K562 (cell line): ENCODE measurements at regions not wholly inside any gene's neighbourhood (a gene's known extent, or its start where the extent isn't known, plus 50 kb on each side); places are given as distances from the start of the nearest gene placed in this dataset.
A peak's percentile ranks its signal among the peaks of the same experiment; 100 is the strongest.

Experiments
- ATAC-seq: fragments of 200-7000 bp; cut with Tn5 transposase; 3 replicates; pipeline ENCODE4 v1.9.1; 2020; ENCODE audit warnings: moderate library complexity
- BruUV-seq: library from RNA; stranded (reverse); fragments of 400-500 nt; replicated peaks from 2 replicates; lab custom pipeline; 2021; lab: Mats Ljungman, UMichigan
- CTCF ChIA-PET: fragments of 300-600 bp; formaldehyde crosslinking; extraction: SDS; loops from one replicate; lab custom pipeline; 2021; ENCODE audit warnings: low intra/inter-chr PET ratio; lab: Yijun Ruan, JAX
- POLR2A ChIA-PET: fragments of 300-600, 350-650 bp; sonication (Branson Sonifier 250); formaldehyde crosslinking; extraction: SDS; loops from one replicate; lab custom pipeline; 2021; ENCODE audit warnings: antibody characterized with exemption, inconsistent platforms; lab: Yijun Ruan, JAX
- DNase-seq, 4 experiments: peaks; one replicate each; pipeline versions ENCODE4 v3.0.0 to v3.0.0-alpha.2; 2011 to 2018; ENCODE audit warnings: low spot score in 3 of 4, mixed read lengths in 3 of 4; ENCODE audit errors: extremely low read depth in 1 of 4
- FAIRE-seq: peaks from 2 replicates; lab custom pipeline; 2011; peaks lifted over from hg19 to GRCh38; lab: Jason Lieb, UNC
- H2AFZ ChIP-seq: 2 replicates; pipeline ENCODE4 v1.6.0; 2011; ENCODE audit warnings: low read depth, low read length, control low read depth, inconsistent platforms
- H3K27ac ChIP-seq: fragments of 200-600 bp; 3 replicates; pipeline ENCODE4 v1.8.0; 2011; ENCODE audit warnings: low read depth, mild to moderate bottlenecking, control low read depth, inconsistent platforms, low read length, moderate library complexity, mixed read lengths; ENCODE audit errors: extremely low read depth
- H3K27me3 ChIP-seq, 2 experiments: fragments of 300-600 bp in 1 of 2; 2 replicates in 1 of 2; 3 replicates in 1 of 2; pipeline versions ENCODE4 v1.6.0 to v1.8.0; 2011; ENCODE audit warnings: inconsistent platforms in 2 of 2, low read length in 2 of 2, mild to moderate bottlenecking in 1 of 2, mixed read lengths in 1 of 2, moderate library complexity in 1 of 2; ENCODE audit not compliant: control insufficient read depth in 2 of 2, insufficient read depth in 2 of 2
- H3K36me3 ChIP-seq: fragments of 300-600 bp; 3 replicates; pipeline ENCODE4 v1.8.0; 2011; ENCODE audit warnings: mild to moderate bottlenecking, low read length, inconsistent platforms; ENCODE audit not compliant: control insufficient read depth, insufficient read depth
- H3K4me1 ChIP-seq, 2 experiments: fragments of 200-600 bp in 1 of 2; replicated peaks in 1 of 2; 2 replicates in 1 of 2; 3 replicates in 1 of 2; pipeline versions ENCODE4 v1.5.1 to v1.8.0; 2011; ENCODE audit warnings: inconsistent platforms in 2 of 2, low read length in 2 of 2, mild to moderate bottlenecking in 1 of 2, mixed read lengths in 1 of 2, moderate library complexity in 1 of 2; ENCODE audit not compliant: control insufficient read depth in 2 of 2, insufficient read depth in 2 of 2
- H3K4me2 ChIP-seq: 2 replicates; pipeline ENCODE4 v1.6.1; 2011; ENCODE audit warnings: low read length, control low read depth, inconsistent platforms, mixed read lengths; ENCODE audit not compliant: insufficient read depth
- H3K4me3 ChIP-seq: fragments of 200-600 bp; sonication (generic), shearing (Covaris generic); 2 replicates; pipeline ENCODE4 v1.5.1; 2016; ENCODE audit warnings: control low read depth, inconsistent platforms
- H3K79me2 ChIP-seq: fragments of 200-600 bp; 3 replicates; pipeline ENCODE4 v1.8.0; 2011; ENCODE audit warnings: low read length, inconsistent platforms; ENCODE audit not compliant: control insufficient read depth, insufficient read depth
- H3K9ac ChIP-seq, 2 experiments: 2 replicates each; pipeline versions ENCODE4 v1.6.0 to v1.6.1; 2011; ENCODE audit warnings: low read depth in 2 of 2, low read length in 2 of 2, control low read depth in 1 of 2, inconsistent platforms in 1 of 2, mild to moderate bottlenecking in 1 of 2, mixed read lengths in 1 of 2; ENCODE audit not compliant: insufficient read depth in 1 of 2
- H3K9me1 ChIP-seq: one replicate; pipeline ENCODE4 v1.6.0; 2011; ENCODE audit warnings: inconsistent platforms, mild to moderate bottlenecking, low read length, moderate library complexity; ENCODE audit not compliant: control insufficient read depth, insufficient read depth
- H3K9me3 ChIP-seq: replicated peaks from 2 replicates; pipeline ENCODE4 v1.5.1; 2011; ENCODE audit warnings: low read depth, low read length, inconsistent platforms; ENCODE audit not compliant: control insufficient read depth, insufficient read depth
- H4K20me1 ChIP-seq: replicated peaks from 2 replicates; pipeline ENCODE4 v1.6.1; 2011; ENCODE audit warnings: low read length, inconsistent platforms, mixed read lengths; ENCODE audit not compliant: control insufficient read depth, insufficient read depth
- ATF6 ChIP-seq: sonication (generic); formaldehyde crosslinking; IDR thresholded peaks from 2 replicates; pipeline ENCODE4 v1.4.0; 2020; ENCODE audit warnings: mild to moderate bottlenecking, missing genetic modification reagents
- BRD4 ChIP-seq: fragments of 200-600 bp; sonication (generic); IDR thresholded peaks from 2 replicates; pipeline ENCODE4 v1.6.1; 2017; ENCODE audit warnings: inconsistent platforms
- C11orf30 ChIP-seq: fragments of 450-650 bp; IDR thresholded peaks from 2 replicates; pipeline ENCODE4 v1.6.1; 2016; ENCODE audit warnings: low read depth, mild to moderate bottlenecking
- CREB3L1 ChIP-seq: fragments of 450-650 bp; IDR thresholded peaks from 2 replicates; pipeline ENCODE4 v1.6.1; 2014; ENCODE audit warnings: low read depth, mild to moderate bottlenecking, moderate library complexity, borderline replicate concordance
- ETV1 ChIP-seq: fragments of 450-650 bp; conservative IDR thresholded peaks from 2 replicates; pipeline ENCODE4 v1.6.1; 2016; ENCODE audit warnings: missing genetic modification characterization, control low read depth, low read depth, missing compliant biosample characterization
- FOS ChIP-seq: IDR thresholded peaks from 3 replicates; pipeline ENCODE4 v1.6.1; 2011; ENCODE audit not compliant: insufficient read length; ENCODE audit errors: extremely low read depth
- FOXK1 ChIP-seq: sonication (generic); formaldehyde crosslinking; IDR thresholded peaks from 2 replicates; pipeline ENCODE4 v1.8.0; 2022; ENCODE audit warnings: missing genetic modification reagents, mild to moderate bottlenecking, borderline replicate concordance
- GATA2 ChIP-seq: sonication (generic); formaldehyde crosslinking; IDR thresholded peaks from 2 replicates; pipeline ENCODE4 v1.4.0; 2020; ENCODE audit warnings: mild to moderate bottlenecking, missing genetic modification reagents
- MEF2A ChIP-seq: IDR thresholded peaks from 2 replicates; pipeline ENCODE4 v1.6.1; 2011; ENCODE audit warnings: low read depth, mild to moderate bottlenecking, low read length, moderate library complexity; ENCODE audit not compliant: control insufficient read depth
- SRSF7 ChIP-seq: fragments of 200-400 bp; formaldehyde crosslinking; optimal IDR thresholded peaks from 2 replicates; pipeline ENCODE3; 2017; ENCODE audit warnings: mild to moderate bottlenecking, low read depth, low read length
- ZNF695 ChIP-seq: fragments of 450-650 bp; formaldehyde crosslinking; IDR thresholded peaks from 2 replicates; pipeline ENCODE4 v1.4.0; 2020; ENCODE audit warnings: mild to moderate bottlenecking, moderate library complexity
- WGBS: fragments of 100-300 bp; shearing (Covaris generic); methylation state at CpG from one replicate; pipeline ENCODE4 v1.1.6; 2016; ENCODE audit warnings: low coverage, mixed read lengths; ENCODE audit not compliant: insufficient coverage; ENCODE audit errors: missing lambda C conversion rate; 5-methylcytosine and 5-hydroxymethylcytosine counted together
- in situ Hi-C: fragments of 300-500 bp; cut with MboI; formaldehyde crosslinking; loops from 4 replicates; pipeline ENCODE4 v1.15.0; 2018; ENCODE audit warnings: inconsistent platforms, mixed read lengths
- intact Hi-C: fragments of 100-400 bp; cut with micrococcal nuclease; formaldehyde crosslinking; loops from 2 replicates; pipeline ENCODE4 v1.14.2; 2022

GRCh38 chr22:48605856-48606481 lies 1221.7 kb downstream of the BRD1 start:
- peak; percentile 12; the same call in 1 of the 2 replicates for TF ChIP-seq C11orf30
- TF ChIP-seq ZNF695 (CRISPR knock-in tag): no peak
- Histone ChIP-seq H3K9me3 (no peaks in the 10 kb centered on the region; the same call in 1 of the 2 replicates), H4K20me1 (no peaks in the 10 kb centered on the region), H3K36me3 (no peaks in the 10 kb centered on the region), H3K79me2 (no peaks in the 10 kb centered on the region), H3K27ac (no peak overlapping the region), H3K9me1 (no peaks in the 10 kb centered on the region), H3K4me1 (no peaks in the 10 kb centered on the region), H3K4me3 (no peak overlapping the region), H2AFZ (no peak overlapping the region), H3K27me3 (no peaks in the 10 kb centered on the region; a peak in 1 of 5 replicates), H3K4me2 (no peak overlapping the region), H3K9ac (no peak overlapping the region)
- intact Hi-C loops: no loop called here
- CTCF ChIA-PET: no interaction called here
- ATAC-seq: no peak
- POLR2A ChIA-PET: no interaction called here
- no TSS peak for BruUV-seq
- no peak for FAIRE-seq
- in situ Hi-C loops: no loop called here
- no peak for DNase-seq
- WGBS: 3% methylated on average over 13 of the region's 13 CpGs

- Histone ChIP-seq H3K4me2 (no peak overlapping the region), H3K4me3 (no peak overlapping the region), H4K20me1 (no peaks in the 10 kb centered on the region), H3K4me1 (no peaks in the 10 kb centered on the region), H3K9me1 (no peaks in the 10 kb centered on the region), H3K79me2 (no peaks in the 10 kb centered on the region), H2AFZ (no peak overlapping the region), H3K9me3 (no peaks in the 10 kb centered on the region; the same call in 1 of the 2 replicates), H3K9ac (no peak overlapping the region), H3K36me3 (no peaks in the 10 kb centered on the region), H3K27ac (no peak overlapping the region), H3K27me3 (peaks cover 0 to 5% of the 10 kb centered on the region in 2 experiments; a peak in 1 of 5 replicates)
- in situ Hi-C loops (no loop called here), intact Hi-C loops (no loop called here)
- TF ChIP-seq FOXK1 (CRISPR knock-in tag) (no peak), CREB3L1 (no peak), SRSF7 (no peak), ETV1 (tag) (no peak), ATF6 (CRISPR knock-in tag) (no peak), GATA2 (no peak), MEF2A (no peak), FOS (no peak), BRD4 (no peak)
- ATAC-seq (no peak), FAIRE-seq (peak; percentile 15), DNase-seq (no peak)
- WGBS: 0% methylated on average over 2 of the region's 2 CpGs
- CTCF ChIA-PET: no interaction called here
- POLR2A ChIA-PET: no interaction called here
- BruUV-seq: no TSS peak
These were observed 1222.5 kb downstream of the BRD1 start for GRCh38 chr22:48605125-48605524.
